Omental fat pad (tissue), 3 donors: ENCODE measurements at regions not wholly inside any gene's neighbourhood (a gene's known extent, or its start where the extent isn't known, plus 50 kb on each side); places are given as distances from the start of the nearest gene placed in this dataset.

Experiments
- ATAC-seq: fragments of 150-250 bp; one replicate; pipeline ENCODE4 v1.9.1; 2016; ENCODE audit warnings: mild to moderate bottlenecking, moderate library complexity; ENCODE audit not compliant: low FRiP score
- DNase-seq: peaks from one replicate; pipeline ENCODE4 v3.0.0-alpha.2; 2019; ENCODE audit warnings: low spot score
- CTCF ChIP-seq, 3 donors: fragments of 450-650 bp; IDR thresholded peaks; one replicate each; pipeline ENCODE4 v1.5.1; 2016 to 2017; ENCODE audit warnings: antibody characterized with exemption in 3 of 3, mild to moderate bottlenecking in 3 of 3, moderate library complexity in 2 of 3

GRCh38 chr21:19011451-19011850 is 607.9 kb upstream of the TMPRSS15 start:
- no peak for DNase-seq
- no peak for TF ChIP-seq CTCF (IDR thresholded peaks at IDR 0.05)
- no peak for ATAC-seq

- no peak for TF ChIP-seq CTCF (IDR thresholded peaks at IDR 0.05)
- ATAC-seq: no peak
- DNase-seq: no peak
Measured at GRCh38 chr21:19013916-19014315, 610.3 kb upstream of the TMPRSS15 start.

- TF ChIP-seq CTCF (IDR thresholded peaks at IDR 0.05): no peak
- ATAC-seq: no peak
Measured at GRCh38 chr21:19018529-19018928, 614.9 kb upstream of the TMPRSS15 start.

GRCh38 chr21:19022978-19023377 is 619.4 kb upstream of the TMPRSS15 start:
- DNase-seq (no peak), ATAC-seq (no peak)
- TF ChIP-seq CTCF (IDR thresholded peaks at IDR 0.05): no peak

More at GRCh38 chr21:19018529-19018928, 614.9 kb upstream of the TMPRSS15 start:
- no peak for DNase-seq

- DNase-seq (no peak), ATAC-seq (no peak)
- TF ChIP-seq CTCF (IDR thresholded peaks at IDR 0.05): no peak
Measured at GRCh38 chr21:19026911-19027310, 623.3 kb upstream of the TMPRSS15 start.

- ATAC-seq: no peak
Measured at GRCh38 chr21:19029816-19030215, 626.2 kb upstream of the TMPRSS15 start.

More at GRCh38 chr21:19029816-19030215, 626.2 kb upstream of the TMPRSS15 start:
- no peak for DNase-seq
- TF ChIP-seq CTCF (IDR thresholded peaks at IDR 0.05): no peak
